HL-60 (cell line): ENCODE measurements at regions not wholly inside any gene's neighbourhood (a gene's known extent, or its start where the extent isn't known, plus 50 kb on each side); places are given as distances from the start of the nearest gene placed in this dataset.

Experiments
- DNase-seq, 2 experiments: peaks; one replicate each; pipeline ENCODE4 v3.0.0-alpha.2; 2010 to 2020; ENCODE audit warnings: low read depth in 1 of 2, low spot score in 1 of 2
- H3K27ac ChIP-seq: fragments of 250-450 bp; sonication (Bioruptor Pico); replicated peaks from 2 replicates; pipeline ENCODE4 v1.5.1; 2020; ENCODE audit warnings: mild to moderate bottlenecking, moderate library complexity
- H3K27me3 ChIP-seq: fragments of 250-450 bp; sonication (Bioruptor Pico); 2 replicates; pipeline ENCODE4 v1.5.1; 2021; ENCODE audit warnings: mild to moderate bottlenecking, moderate library complexity; ENCODE audit not compliant: insufficient read depth, poor library complexity, severe bottlenecking
- H3K4me3 ChIP-seq: replicated peaks from 2 replicates; pipeline ENCODE4 v1.5.1; 2011; ENCODE audit warnings: mild to moderate bottlenecking, control low read depth, low read length; ENCODE audit not compliant: insufficient read depth
- GABPA ChIP-seq: IDR thresholded peaks from 2 replicates; pipeline ENCODE4 v1.6.1; 2012; ENCODE audit warnings: low read depth
- POLR2AphosphoS5 ChIP-seq: IDR thresholded peaks from 2 replicates; pipeline ENCODE4 v1.6.1; 2012; ENCODE audit warnings: low read depth
- SPI1 ChIP-seq: IDR thresholded peaks from 2 replicates; pipeline ENCODE4 v1.6.1; 2012; ENCODE audit warnings: low read depth, mild to moderate bottlenecking, borderline replicate concordance
- TF ChIP-seq, protein P1 (sequence below): IDR thresholded peaks from one replicate; pipeline ENCODE4 v1.5.1; 2011; ENCODE audit warnings: low read length, control low read depth, inconsistent platforms; ENCODE audit not compliant: insufficient read depth
- TF ChIP-seq, protein P2 (sequence below): IDR thresholded peaks from 2 replicates; pipeline ENCODE4 v1.6.1; 2012; ENCODE audit warnings: low read depth; ENCODE audit not compliant: insufficient replicate concordance

DNA sequence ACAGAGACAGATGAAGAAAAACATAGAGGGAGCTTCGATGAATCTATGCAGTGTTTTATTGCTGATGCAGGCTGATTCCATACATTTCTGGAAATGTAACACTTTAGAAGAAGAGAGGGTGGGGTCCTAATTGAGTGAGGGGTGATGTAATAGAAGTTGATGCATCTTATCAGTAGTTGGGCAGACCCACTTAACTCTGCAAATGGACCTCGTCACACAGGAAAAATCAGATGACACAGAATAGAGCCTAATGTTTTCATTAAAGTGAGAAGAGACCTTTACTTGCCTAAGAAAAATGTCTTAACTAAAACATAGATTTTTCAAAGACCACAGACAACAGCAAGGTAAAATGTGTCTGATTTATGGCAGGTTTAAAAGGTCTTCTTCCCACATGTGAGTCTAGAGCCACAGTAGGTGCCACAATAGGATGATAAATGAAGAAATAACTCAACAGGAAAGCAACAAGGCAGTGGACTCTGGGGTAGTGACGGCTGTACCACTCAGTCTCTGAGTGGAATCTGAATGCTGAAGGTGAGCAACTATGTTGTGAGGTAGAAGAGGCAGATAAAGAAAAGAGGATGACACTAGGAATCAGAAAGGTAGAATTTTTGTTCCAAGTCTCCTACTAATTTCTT, 414.7 kb upstream of the PIK3C3 start:
- H3K4me3 ChIP-seq: no peak overlapping the region
- no peak overlapping the region for H3K27ac ChIP-seq
- DNase-seq: no peak
- TF ChIP-seq SPI1 (no peak), POLR2AphosphoS5 (no peak)
- TF ChIP-seq, protein P1, sequence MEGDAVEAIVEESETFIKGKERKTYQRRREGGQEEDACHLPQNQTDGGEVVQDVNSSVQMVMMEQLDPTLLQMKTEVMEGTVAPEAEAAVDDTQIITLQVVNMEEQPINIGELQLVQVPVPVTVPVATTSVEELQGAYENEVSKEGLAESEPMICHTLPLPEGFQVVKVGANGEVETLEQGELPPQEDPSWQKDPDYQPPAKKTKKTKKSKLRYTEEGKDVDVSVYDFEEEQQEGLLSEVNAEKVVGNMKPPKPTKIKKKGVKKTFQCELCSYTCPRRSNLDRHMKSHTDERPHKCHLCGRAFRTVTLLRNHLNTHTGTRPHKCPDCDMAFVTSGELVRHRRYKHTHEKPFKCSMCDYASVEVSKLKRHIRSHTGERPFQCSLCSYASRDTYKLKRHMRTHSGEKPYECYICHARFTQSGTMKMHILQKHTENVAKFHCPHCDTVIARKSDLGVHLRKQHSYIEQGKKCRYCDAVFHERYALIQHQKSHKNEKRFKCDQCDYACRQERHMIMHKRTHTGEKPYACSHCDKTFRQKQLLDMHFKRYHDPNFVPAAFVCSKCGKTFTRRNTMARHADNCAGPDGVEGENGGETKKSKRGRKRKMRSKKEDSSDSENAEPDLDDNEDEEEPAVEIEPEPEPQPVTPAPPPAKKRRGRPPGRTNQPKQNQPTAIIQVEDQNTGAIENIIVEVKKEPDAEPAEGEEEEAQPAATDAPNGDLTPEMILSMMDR: no peak
- no peaks in the 10 kb centered on the region for H3K27me3 ChIP-seq

DNA sequence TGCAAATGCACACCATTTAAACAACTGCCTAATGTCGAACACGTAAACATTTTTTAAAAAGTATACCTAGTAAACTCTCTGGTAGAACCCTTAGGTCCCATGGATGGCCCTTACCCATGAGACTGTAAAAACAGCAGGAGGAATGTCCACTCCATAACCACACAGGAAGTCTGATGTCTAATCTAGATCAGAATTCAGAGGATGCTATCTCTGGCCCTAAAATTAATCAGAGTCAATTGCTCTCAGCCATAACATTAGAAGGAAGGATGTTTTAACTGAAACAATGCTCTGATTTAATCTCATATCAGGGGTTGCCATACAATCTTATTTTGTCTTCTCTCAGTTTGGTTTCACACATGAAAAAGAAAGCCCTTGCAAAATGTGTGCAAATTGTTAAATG, 416.3 kb upstream of the PIK3C3 start:
- DNase-seq: no peak
- Histone ChIP-seq H3K27me3 (no peaks in the 10 kb centered on the region), H3K4me3 (no peak overlapping the region), H3K27ac (no peak overlapping the region)
- TF ChIP-seq SPI1: no peak
- no peak for TF ChIP-seq GABPA
- TF ChIP-seq, protein P2, sequence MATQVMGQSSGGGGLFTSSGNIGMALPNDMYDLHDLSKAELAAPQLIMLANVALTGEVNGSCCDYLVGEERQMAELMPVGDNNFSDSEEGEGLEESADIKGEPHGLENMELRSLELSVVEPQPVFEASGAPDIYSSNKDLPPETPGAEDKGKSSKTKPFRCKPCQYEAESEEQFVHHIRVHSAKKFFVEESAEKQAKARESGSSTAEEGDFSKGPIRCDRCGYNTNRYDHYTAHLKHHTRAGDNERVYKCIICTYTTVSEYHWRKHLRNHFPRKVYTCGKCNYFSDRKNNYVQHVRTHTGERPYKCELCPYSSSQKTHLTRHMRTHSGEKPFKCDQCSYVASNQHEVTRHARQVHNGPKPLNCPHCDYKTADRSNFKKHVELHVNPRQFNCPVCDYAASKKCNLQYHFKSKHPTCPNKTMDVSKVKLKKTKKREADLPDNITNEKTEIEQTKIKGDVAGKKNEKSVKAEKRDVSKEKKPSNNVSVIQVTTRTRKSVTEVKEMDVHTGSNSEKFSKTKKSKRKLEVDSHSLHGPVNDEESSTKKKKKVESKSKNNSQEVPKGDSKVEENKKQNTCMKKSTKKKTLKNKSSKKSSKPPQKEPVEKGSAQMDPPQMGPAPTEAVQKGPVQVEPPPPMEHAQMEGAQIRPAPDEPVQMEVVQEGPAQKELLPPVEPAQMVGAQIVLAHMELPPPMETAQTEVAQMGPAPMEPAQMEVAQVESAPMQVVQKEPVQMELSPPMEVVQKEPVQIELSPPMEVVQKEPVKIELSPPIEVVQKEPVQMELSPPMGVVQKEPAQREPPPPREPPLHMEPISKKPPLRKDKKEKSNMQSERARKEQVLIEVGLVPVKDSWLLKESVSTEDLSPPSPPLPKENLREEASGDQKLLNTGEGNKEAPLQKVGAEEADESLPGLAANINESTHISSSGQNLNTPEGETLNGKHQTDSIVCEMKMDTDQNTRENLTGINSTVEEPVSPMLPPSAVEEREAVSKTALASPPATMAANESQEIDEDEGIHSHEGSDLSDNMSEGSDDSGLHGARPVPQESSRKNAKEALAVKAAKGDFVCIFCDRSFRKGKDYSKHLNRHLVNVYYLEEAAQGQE: no peak
- no peak for TF ChIP-seq POLR2AphosphoS5
- TF ChIP-seq, protein P1: no peak

DNA sequence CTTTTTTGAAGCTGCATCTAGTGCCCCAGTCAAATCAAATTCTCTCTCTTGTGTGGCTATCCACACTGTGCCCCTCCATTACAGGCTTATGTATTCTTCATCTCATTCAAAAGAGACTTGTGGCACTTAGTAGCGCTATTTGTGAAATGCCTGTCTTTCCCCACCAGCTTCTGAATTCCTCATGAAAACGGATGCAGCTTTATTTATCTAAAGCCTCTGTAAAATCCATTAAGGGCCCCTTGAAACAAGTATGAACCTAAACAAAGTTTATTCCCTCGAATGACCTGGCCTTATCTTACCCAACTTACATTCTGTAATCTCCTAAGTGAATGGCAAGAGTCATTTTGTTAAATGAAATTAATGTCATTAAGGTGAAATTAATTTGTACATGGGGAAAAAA, 417.4 kb upstream of the PIK3C3 start:
- Histone ChIP-seq H3K4me3 (no peak overlapping the region), H3K27me3 (no peaks in the 10 kb centered on the region), H3K27ac (no peak overlapping the region)
- TF ChIP-seq POLR2AphosphoS5: no peak
- TF ChIP-seq, protein P2: no peak
- TF ChIP-seq GABPA: no peak
- no peak for TF ChIP-seq SPI1
- TF ChIP-seq, protein P1: no peak
- DNase-seq: no peak
